RCC 7860 (cell line): ENCODE measurements at regions not wholly inside any gene's neighbourhood (a gene's known extent, or its start where the extent isn't known, plus 50 kb on each side); places are given as distances from the start of the nearest gene placed in this dataset.
"Not testable (repeated sequence)": the region's sequence is repeated elsewhere in the genome, so short reads cannot be mapped to it uniquely, and the experiment has no call there.

Experiments
- DNase-seq: peaks from one replicate; pipeline ENCODE4 v3.0.0-alpha.2; 2015; ENCODE audit warnings: low spot score
- FAIRE-seq: peaks from 2 replicates; lab custom pipeline; 2012; peaks lifted over from hg19 to GRCh38; lab: Jason Lieb, UNC

DNA sequence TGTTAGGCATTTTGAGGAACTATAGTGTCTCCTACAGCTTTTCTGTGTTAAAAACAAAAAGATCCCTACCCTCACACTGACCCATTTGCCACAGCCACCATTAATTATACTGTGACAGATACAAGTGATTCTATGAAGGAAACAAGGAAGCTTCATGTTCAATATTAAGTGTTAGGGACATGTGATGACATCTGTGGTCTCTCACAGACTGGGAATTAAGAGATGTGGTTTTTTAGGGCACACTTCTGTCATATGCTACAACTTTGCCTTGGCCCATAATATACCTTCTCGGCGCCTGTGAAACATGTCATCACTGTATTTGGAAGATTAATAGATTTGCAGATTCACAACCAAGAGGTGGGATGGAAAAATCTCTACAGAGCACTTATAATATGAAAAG lies 102.9 kb upstream of the TCF21 start:
- no peak for DNase-seq
- no peak for FAIRE-seq

- FAIRE-seq (no peak), DNase-seq (no peak)
Observed at GRCh38 chr6:133787122-133787521, 101.8 kb upstream of the TCF21 start.

DNA sequence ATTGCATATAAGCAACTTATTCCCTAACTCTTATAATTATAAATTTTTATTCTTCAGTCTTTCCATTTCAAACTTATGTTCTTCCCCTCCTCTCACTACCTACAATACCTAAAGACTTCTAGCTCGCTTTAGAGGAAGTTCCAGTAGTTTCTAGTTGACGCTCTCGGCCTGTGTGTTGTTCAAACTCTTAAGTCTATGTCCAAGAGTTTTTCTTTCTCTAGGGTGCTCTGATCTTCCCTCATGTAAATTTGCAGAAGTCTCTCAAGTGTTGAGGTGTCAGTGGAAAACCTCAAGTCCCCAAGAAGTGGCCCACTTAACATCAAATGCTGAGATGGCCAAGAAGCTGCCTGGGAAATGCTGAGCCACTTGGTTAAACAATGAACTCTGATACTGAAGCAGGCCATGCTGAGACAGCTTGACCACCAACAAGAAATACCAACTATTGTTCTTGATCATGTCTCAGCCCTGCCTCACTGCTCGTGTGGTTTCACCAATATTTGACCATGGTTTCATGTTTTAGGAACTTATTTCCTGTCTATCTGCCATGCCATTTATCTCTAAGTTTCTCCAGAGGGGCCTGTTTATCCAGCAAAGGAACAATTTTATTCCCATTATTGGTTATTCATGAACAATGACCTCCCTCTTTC lies 100.9 kb upstream of the TCF21 start:
- DNase-seq: no peak
- FAIRE-seq: no peak

- FAIRE-seq (no peak), DNase-seq (no peak)
Observed at GRCh38 chr6:133788556-133788955, 100.4 kb upstream of the TCF21 start.

- not testable (repeated sequence) for FAIRE-seq, DNase-seq
Observed at GRCh38 chr6:133789449-133789848, 99.5 kb upstream of the TCF21 start.

DNA sequence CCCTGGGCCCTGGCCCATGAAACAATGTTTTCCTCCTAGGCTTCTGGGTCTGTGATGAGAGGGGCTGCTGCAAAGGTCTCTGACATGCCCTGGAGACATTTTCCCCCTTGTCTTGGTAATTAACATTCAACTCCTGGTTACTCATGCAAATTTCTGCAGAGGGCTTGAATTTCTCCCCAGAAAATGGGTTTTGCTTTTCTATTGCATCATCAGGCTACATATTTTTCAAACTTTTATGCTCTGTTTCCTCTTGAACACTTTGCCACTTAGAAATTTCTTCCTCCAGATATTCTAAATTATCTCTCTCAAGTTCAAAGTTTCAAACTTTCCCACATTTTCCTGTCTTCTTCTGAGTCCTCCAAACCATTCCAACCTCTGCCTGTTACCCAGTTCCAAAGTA lies 98.2 kb upstream of the TCF21 start:
- FAIRE-seq, DNase-seq: not testable (repeated sequence)

DNA sequence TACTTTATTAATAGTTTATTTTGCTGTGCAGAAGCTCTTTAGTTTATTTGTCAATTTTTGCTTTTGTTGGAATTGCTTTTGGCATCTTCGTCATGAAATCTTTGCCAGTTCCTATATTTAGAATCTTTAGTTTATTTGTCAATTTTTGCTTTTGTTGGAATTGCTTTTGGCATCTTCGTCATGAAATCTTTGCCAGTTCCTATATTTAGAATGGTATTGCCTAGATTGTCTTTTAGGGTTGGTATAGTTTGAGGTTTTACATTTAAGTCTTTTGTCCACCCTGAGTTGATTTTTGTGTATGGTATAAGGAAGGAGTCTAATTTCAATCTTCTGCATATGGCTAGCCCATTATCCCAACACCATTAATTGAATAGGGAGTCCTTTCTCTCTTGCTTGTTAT lies 93.9 kb upstream of the TCF21 start:
- DNase-seq, FAIRE-seq: not testable (repeated sequence)

GRCh38 chr6:133796235-133796634 lies 92.7 kb upstream of the TCF21 start:
- no peak for FAIRE-seq
- no peak for DNase-seq

DNA sequence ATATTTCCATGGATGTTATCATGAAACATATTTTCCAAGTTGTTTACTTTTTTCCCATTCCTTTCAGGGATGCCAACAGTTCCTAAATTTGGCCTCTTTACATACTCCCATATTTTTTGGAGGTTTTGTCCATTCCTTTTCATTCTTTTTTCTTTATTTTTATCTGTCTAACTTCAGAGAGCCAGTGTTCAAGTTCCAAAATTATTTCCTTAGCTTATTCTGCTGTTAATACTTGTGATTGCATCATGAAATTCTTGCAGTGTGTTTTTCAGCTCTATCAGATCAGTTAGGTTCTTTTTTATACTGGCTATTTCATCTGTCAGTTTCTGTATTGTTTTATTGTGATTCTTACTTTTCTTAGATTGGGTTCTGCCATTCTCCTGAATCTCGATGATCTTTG lies 89.9 kb upstream of the TCF21 start:
- no peak for DNase-seq
- FAIRE-seq: no peak

GRCh38 chr6:133802861-133803260 lies 86.1 kb upstream of the TCF21 start:
- DNase-seq (no peak), FAIRE-seq (no peak)

- FAIRE-seq (no peak), DNase-seq (no peak)
Observed at GRCh38 chr6:133804265-133804664, 84.6 kb upstream of the TCF21 start.

GRCh38 chr6:133805876-133806275 lies 83.0 kb upstream of the TCF21 start:
- DNase-seq: no peak
- no peak for FAIRE-seq

- FAIRE-seq (no peak), DNase-seq (no peak)
Observed at GRCh38 chr6:133806382-133807140, 82.4 kb upstream of the TCF21 start.

DNA sequence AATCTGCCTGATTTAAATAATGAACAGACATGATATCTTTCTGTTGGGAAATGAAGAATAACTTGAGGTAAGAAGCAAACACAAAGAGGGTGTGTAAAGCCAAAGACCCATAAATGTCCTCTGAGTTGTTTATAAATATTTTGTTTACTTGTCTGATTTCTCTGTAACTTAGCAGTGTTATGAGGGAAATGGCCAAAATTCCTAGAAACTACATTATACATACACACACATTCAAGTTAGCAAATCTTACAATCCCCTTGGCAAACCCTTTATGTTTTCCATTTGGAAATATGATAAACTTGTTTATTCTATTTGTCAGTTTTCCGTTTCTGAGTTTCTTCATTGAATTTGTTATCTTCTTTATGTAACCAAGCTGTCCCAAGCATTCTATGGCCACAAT lies 81.4 kb upstream of the TCF21 start:
- no peak for FAIRE-seq
- no peak for DNase-seq

- DNase-seq (no peak), FAIRE-seq (no peak)
Observed at GRCh38 chr6:133809406-133809805, 79.5 kb upstream of the TCF21 start.

GRCh38 chr6:133811557-133811956 lies 77.4 kb upstream of the TCF21 start:
- no peak for FAIRE-seq

GRCh38 chr6:133812446-133812845 lies 76.5 kb upstream of the TCF21 start:
- not testable (repeated sequence) for FAIRE-seq, DNase-seq

More at GRCh38 chr6:133811557-133811956, 77.4 kb upstream of the TCF21 start:
- no peak for DNase-seq

DNA sequence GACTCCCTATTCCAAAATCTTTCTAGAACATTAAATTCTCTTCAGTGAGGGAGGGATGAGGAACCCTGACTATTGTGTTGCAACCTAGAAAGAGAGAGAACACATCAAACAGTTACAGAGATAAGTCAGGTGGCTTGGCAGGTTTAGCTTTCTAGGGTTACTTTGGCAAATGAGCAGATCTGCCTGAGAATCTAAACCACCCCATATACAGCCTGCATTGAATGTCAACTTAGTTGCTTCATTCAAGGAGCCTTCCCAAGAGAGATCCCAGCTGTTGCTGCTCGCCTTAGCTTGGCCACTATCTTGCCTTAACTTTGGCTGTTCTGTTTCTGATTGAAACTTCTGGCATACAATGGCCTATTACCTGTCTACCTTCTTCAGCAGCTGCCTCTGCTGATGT lies 74.7 kb upstream of the TCF21 start:
- DNase-seq (no peak), FAIRE-seq (no peak)

DNA sequence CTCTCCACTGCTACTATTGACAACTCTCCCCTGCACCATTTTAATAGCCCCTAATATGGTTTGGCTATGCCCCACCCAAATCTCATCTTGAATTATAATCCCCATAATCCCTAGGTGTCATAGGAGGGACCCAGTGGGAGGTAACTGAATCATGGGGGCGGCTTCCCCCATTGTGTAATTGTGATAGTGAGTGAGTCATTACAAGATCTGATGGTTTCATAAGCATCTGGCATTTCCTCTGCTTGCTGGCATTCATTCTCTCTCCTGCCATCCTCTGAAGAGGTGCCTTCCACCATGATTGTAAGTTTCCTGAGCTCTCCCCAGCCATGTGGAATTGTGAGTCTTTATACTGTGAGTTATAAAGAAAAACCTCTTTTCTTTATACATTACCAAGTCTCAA lies 74.1 kb upstream of the TCF21 start:
- FAIRE-seq (no peak), DNase-seq (peak; percentile 36)

- FAIRE-seq (no peak), DNase-seq (no peak)
Observed at GRCh38 chr6:133815313-133815712, 73.6 kb upstream of the TCF21 start.

- no peak for DNase-seq
- FAIRE-seq: no peak
Observed at GRCh38 chr6:133816171-133816570, 72.7 kb upstream of the TCF21 start.

GRCh38 chr6:133817460-133818047 lies 71.4 kb upstream of the TCF21 start:
- DNase-seq (no peak), FAIRE-seq (no peak)
